Endothelial cell of umbilical vein (primary cell): ENCODE measurements at regions not wholly inside any gene's neighbourhood (a gene's known extent, or its start where the extent isn't known, plus 50 kb on each side); places are given as distances from the start of the nearest gene placed in this dataset.

ENCODE experiments used
- BruUV-seq: library from RNA; stranded (reverse); fragments of 400-500 nt; replicated peaks from 2 replicates; lab custom pipeline; 2021; lab: Mats Ljungman, UMichigan
- CTCF ChIA-PET: fragments of 300-600, 350-600 bp; sonication (Branson Sonifier 250); formaldehyde crosslinking; loops from one replicate; lab custom pipeline; 2021; ENCODE audit warnings: antibody characterized with exemption, inconsistent platforms; lab: Charles Lee
- POLR2A ChIA-PET: fragments of 300-600, 350-600 bp; sonication (Branson Sonifier 250); formaldehyde crosslinking; loops from one replicate; lab custom pipeline; 2021; ENCODE audit warnings: antibody characterized with exemption, inconsistent platforms; lab: Charles Lee
- DNase-seq: peaks from one replicate; pipeline ENCODE4 v3.0.0-alpha.2; 2011; ENCODE audit warnings: low read depth, low spot score
- FAIRE-seq: peaks from 2 replicates; lab custom pipeline; 2011; peaks lifted over from hg19 to GRCh38; lab: Jason Lieb, UNC
- H2AFZ ChIP-seq: 2 replicates; pipeline ENCODE4 v1.6.0; 2012; ENCODE audit warnings: low read depth, low read length, control low read depth, inconsistent platforms
- H3K27ac ChIP-seq: 2 replicates; pipeline ENCODE4 v1.5.1; 2011; ENCODE audit warnings: low read depth, mild to moderate bottlenecking, control low read depth, low read length, moderate library complexity; ENCODE audit not compliant: insufficient read depth
- H3K27me3 ChIP-seq, 2 experiments: 2 replicates each; pipeline versions ENCODE4 v1.6.0 to v1.6.1; 2011; ENCODE audit warnings: low read length in 2 of 2, mixed read lengths in 1 of 2; ENCODE audit not compliant: control insufficient read depth in 2 of 2, insufficient read depth in 2 of 2
- H3K36me3 ChIP-seq, 2 experiments: 2 replicates in 1 of 2; 3 replicates in 1 of 2; pipeline ENCODE4 v1.5.1; 2011; ENCODE audit warnings: low read length in 2 of 2, mild to moderate bottlenecking in 1 of 2, moderate library complexity in 1 of 2; ENCODE audit not compliant: control insufficient read depth in 2 of 2, insufficient read depth in 2 of 2; ENCODE audit errors: extremely low read depth in 1 of 2
- H3K4me1 ChIP-seq: 3 replicates; pipeline ENCODE4 v1.5.1; 2011; ENCODE audit warnings: mild to moderate bottlenecking, low read length; ENCODE audit not compliant: control insufficient read depth, insufficient read depth; ENCODE audit errors: extremely low read depth
- H3K4me2 ChIP-seq: 2 replicates; pipeline ENCODE4 v1.6.1; 2011; ENCODE audit warnings: low read length, control low read depth, mixed read lengths; ENCODE audit not compliant: insufficient read depth
- H3K4me3 ChIP-seq, 3 experiments: fragments of 200-600 bp in 1 of 3; sonication (generic), shearing (Covaris generic) in 1 of 3; replicated peaks in 1 of 3; 2 replicates each; pipeline ENCODE4 v1.5.1; 2011 to 2016; ENCODE audit warnings: control low read depth in 3 of 3, low read length in 3 of 3, mild to moderate bottlenecking in 2 of 3, inconsistent platforms in 1 of 3, low read depth in 1 of 3, moderate library complexity in 1 of 3; ENCODE audit not compliant: insufficient read depth in 1 of 3
- H3K79me2 ChIP-seq: 2 replicates; pipeline ENCODE4 v1.6.0; 2012; ENCODE audit warnings: low read length, inconsistent platforms; ENCODE audit not compliant: control insufficient read depth, insufficient read depth
- H3K9ac ChIP-seq: replicated peaks from 2 replicates; pipeline ENCODE3; 2011; ENCODE audit warnings: low read length, control low read depth; ENCODE audit not compliant: insufficient read depth; ENCODE audit errors: extremely low read depth
- H3K9me1 ChIP-seq: replicated peaks from 3 replicates; pipeline ENCODE4 v1.6.0; 2011; ENCODE audit warnings: mild to moderate bottlenecking, low read length; ENCODE audit not compliant: control insufficient read depth, insufficient read depth; ENCODE audit errors: extremely low read depth
- H3K9me3 ChIP-seq: replicated peaks from 2 replicates; pipeline ENCODE4 v1.5.1; 2012; ENCODE audit warnings: low read length, inconsistent platforms; ENCODE audit not compliant: control insufficient read depth, insufficient read depth
- H4K20me1 ChIP-seq: replicated peaks from 2 replicates; pipeline ENCODE3; 2011; ENCODE audit warnings: mild to moderate bottlenecking, low read length; ENCODE audit not compliant: control insufficient read depth, insufficient read depth; ENCODE audit errors: extremely low read depth
- EZH2 ChIP-seq: IDR thresholded peaks from 2 replicates; pipeline ENCODE4 v1.6.1; 2012; ENCODE audit warnings: borderline replicate concordance, low read depth, mild to moderate bottlenecking, moderate library complexity, low read length, inconsistent platforms; ENCODE audit not compliant: severe bottlenecking
- FOS ChIP-seq: IDR thresholded peaks from 2 replicates; pipeline ENCODE4 v1.6.1; 2011; ENCODE audit warnings: mild to moderate bottlenecking, low read length, moderate library complexity, borderline replicate concordance; ENCODE audit not compliant: insufficient read depth
- GATA2 ChIP-seq: IDR thresholded peaks from 2 replicates; pipeline ENCODE4 v1.7.0; 2011; ENCODE audit warnings: low read depth, mild to moderate bottlenecking, moderate library complexity, mixed read lengths, low read length; ENCODE audit not compliant: insufficient read length, insufficient read depth
- JUN ChIP-seq: IDR thresholded peaks from 2 replicates; pipeline ENCODE4 v1.6.1; 2011; ENCODE audit warnings: borderline replicate concordance, low read depth; ENCODE audit not compliant: insufficient read length, insufficient read depth
- MAX ChIP-seq: IDR thresholded peaks from 2 replicates; pipeline ENCODE4 v1.6.1; 2011; ENCODE audit not compliant: insufficient read depth, insufficient read length
- MYC ChIP-seq: IDR thresholded peaks from one replicate; pipeline ENCODE4 v1.6.1; 2011; ENCODE audit warnings: mild to moderate bottlenecking, low read depth, low read length
- POLR2A ChIP-seq: IDR thresholded peaks from 2 replicates; pipeline ENCODE4 v1.6.1; 2012; ENCODE audit warnings: low read depth, mild to moderate bottlenecking, control low read depth, low read length
- POLR2AphosphoS5 ChIP-seq: IDR thresholded peaks from 2 replicates; pipeline ENCODE4 v1.6.1; 2012; ENCODE audit warnings: low read depth, mild to moderate bottlenecking, control low read depth, low read length, moderate library complexity; ENCODE audit not compliant: insufficient read depth
- dilution Hi-C: fragments of 300-500 bp; cut with MboI; formaldehyde crosslinking; loops from one replicate; pipeline ENCODE4 v1.15.0; 2019; ENCODE audit warnings: low sequenced_read_pairs; ENCODE audit not compliant: extremely low pct_ligation_motif_present
- intact Hi-C: fragments of 100-400 bp; cut with micrococcal nuclease; formaldehyde crosslinking; loops from one replicate; pipeline ENCODE4 v1.10.0; 2022
- TF ChIP-seq, protein P1 (sequence below), 2 donors: IDR thresholded peaks; 1 replicate in 1 of 2; 2 replicates in 1 of 2; pipeline ENCODE4 v1.5.1; 2011; ENCODE audit warnings: low read length in 2 of 2, mild to moderate bottlenecking in 2 of 2, moderate library complexity in 2 of 2, control low read depth in 1 of 2, inconsistent platforms in 1 of 2, low read depth in 1 of 2; ENCODE audit not compliant: insufficient read depth in 1 of 2; ENCODE audit errors: extremely low read depth in 1 of 2

DNA sequence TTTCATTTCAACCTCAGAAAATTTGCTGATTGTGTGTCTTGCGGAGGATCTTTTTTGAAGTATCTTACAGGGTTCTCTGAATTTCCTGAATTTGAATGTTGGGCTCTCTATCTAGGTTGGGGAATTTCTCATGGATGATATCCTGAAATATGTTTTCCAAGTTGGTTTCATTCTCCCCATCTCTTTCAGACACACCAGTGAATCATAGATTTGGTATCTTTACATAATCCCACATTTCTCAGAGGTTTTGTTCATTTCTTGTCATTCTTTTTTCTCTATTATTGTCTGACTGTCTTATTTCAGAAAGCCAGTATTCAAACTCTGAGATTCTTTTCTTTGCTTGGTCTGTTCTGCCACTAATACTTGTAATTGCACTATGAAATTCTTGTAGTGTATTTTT is 456.9 kb downstream of the PRELID2 start:
- FAIRE-seq, result no peak
- CTCF ChIA-PET, result no interaction called here

More for the DNA sequence above, 456.9 kb downstream of the PRELID2 start:
- dilution Hi-C loops (no loop called here), intact Hi-C loops (no loop called here)
- H3K9ac ChIP-seq, result no peak overlapping the region
- TF ChIP-seq MYC (no peak), MAX (no peak), JUN (no peak), FOS (no peak), GATA2 (no peak), POLR2A (no peak), POLR2AphosphoS5 (no peak), EZH2 (no peak)
- TF ChIP-seq, protein P1, sequence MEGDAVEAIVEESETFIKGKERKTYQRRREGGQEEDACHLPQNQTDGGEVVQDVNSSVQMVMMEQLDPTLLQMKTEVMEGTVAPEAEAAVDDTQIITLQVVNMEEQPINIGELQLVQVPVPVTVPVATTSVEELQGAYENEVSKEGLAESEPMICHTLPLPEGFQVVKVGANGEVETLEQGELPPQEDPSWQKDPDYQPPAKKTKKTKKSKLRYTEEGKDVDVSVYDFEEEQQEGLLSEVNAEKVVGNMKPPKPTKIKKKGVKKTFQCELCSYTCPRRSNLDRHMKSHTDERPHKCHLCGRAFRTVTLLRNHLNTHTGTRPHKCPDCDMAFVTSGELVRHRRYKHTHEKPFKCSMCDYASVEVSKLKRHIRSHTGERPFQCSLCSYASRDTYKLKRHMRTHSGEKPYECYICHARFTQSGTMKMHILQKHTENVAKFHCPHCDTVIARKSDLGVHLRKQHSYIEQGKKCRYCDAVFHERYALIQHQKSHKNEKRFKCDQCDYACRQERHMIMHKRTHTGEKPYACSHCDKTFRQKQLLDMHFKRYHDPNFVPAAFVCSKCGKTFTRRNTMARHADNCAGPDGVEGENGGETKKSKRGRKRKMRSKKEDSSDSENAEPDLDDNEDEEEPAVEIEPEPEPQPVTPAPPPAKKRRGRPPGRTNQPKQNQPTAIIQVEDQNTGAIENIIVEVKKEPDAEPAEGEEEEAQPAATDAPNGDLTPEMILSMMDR (IDR thresholded peaks at IDR 0.05; ENCODE audit: extremely low read depth in 1 of 2, insufficient read depth in 1 of 2, low read depth in 1 of 2, low read length in 2 of 2), result no peak
- no peaks in the 10 kb centered on the region for H4K20me1 ChIP-seq
- no peaks in the 10 kb centered on the region for H3K27me3 ChIP-seq
- H3K4me1 ChIP-seq, result no peaks in the 10 kb centered on the region
- no peaks in the 10 kb centered on the region for H3K79me2 ChIP-seq
- POLR2A ChIA-PET, result no interaction called here
- H3K4me2 ChIP-seq, result no peak overlapping the region
- H3K4me3 ChIP-seq, result no peak overlapping the region
- DNase-seq, result no peak
- H3K27ac ChIP-seq, result no peak overlapping the region
- no TSS peak for BruUV-seq
- no peaks in the 10 kb centered on the region for H3K9me1 ChIP-seq
- H3K9me3 ChIP-seq, result no peaks in the 10 kb centered on the region
- no peaks in the 10 kb centered on the region for H3K36me3 ChIP-seq
- no peak overlapping the region for H2AFZ ChIP-seq
